ENCODE measurements at regions not wholly inside any gene's neighbourhood (a gene's known extent, or its start where the extent isn't known, plus 50 kb on each side); places are given as distances from the start of the nearest gene placed in this dataset.
"Not testable (repeated sequence)": the region's sequence is repeated elsewhere in the genome, so short reads cannot be mapped to it uniquely, and the experiment has no call there.

- Histone ChIP-seq H3K27me3 (ENCODE audit: control insufficient read depth, insufficient read depth, low read length) (no peaks in the 10 kb centered on the region), H3K27ac (ENCODE audit: low read length) (no peak overlapping the region), H3K36me3 (ENCODE audit: control insufficient read depth, low read depth, low read length) (no peaks in the 10 kb centered on the region), H3K4me3 (ENCODE audit: low read length) (no peak overlapping the region), H3K9me3 (ENCODE audit: control insufficient read depth, low read depth, low read length) (no peaks in the 10 kb centered on the region), H3K9ac (ENCODE audit: low read length) (no peak overlapping the region), H3K4me1 (ENCODE audit: control insufficient read depth, low read depth, low read length) (no peaks in the 10 kb centered on the region)
These were observed 249.0 kb downstream of the CYRIA start for GRCh38 chr2:16416651-16417050.

- H3K4me1 ChIP-seq (ENCODE audit: control insufficient read depth, low read depth, low read length); H3K27me3 ChIP-seq (ENCODE audit: control insufficient read depth, insufficient read depth, low read length); H3K36me3 ChIP-seq (ENCODE audit: control insufficient read depth, low read depth, low read length); H3K27ac ChIP-seq (ENCODE audit: low read length); H3K9ac ChIP-seq (ENCODE audit: low read length); H3K4me3 ChIP-seq (ENCODE audit: low read length); H3K9me3 ChIP-seq (ENCODE audit: control insufficient read depth, low read depth, low read length): not testable (repeated sequence)
These were observed 249.8 kb downstream of the CYRIA start for GRCh38 chr2:16415861-16416260.

GRCh38 chr2:16413947-16414346, 251.7 kb downstream of the CYRIA start:
- no peak overlapping the region for H3K9ac ChIP-seq (ENCODE audit: low read length)
- H3K36me3 ChIP-seq (ENCODE audit: control insufficient read depth, low read depth, low read length): no peaks in the 10 kb centered on the region
- no peaks in the 10 kb centered on the region for H3K27me3 ChIP-seq (ENCODE audit: control insufficient read depth, insufficient read depth, low read length)
- H3K4me1 ChIP-seq (ENCODE audit: control insufficient read depth, low read depth, low read length): no peaks in the 10 kb centered on the region
- no peak overlapping the region for H3K27ac ChIP-seq (ENCODE audit: low read length)
- no peaks in the 10 kb centered on the region for H3K9me3 ChIP-seq (ENCODE audit: control insufficient read depth, low read depth, low read length)
- H3K4me3 ChIP-seq (ENCODE audit: low read length): no peak overlapping the region

- H3K27me3 ChIP-seq (ENCODE audit: control insufficient read depth, insufficient read depth, low read length): no peaks in the 10 kb centered on the region
- no peaks in the 10 kb centered on the region for H3K4me1 ChIP-seq (ENCODE audit: control insufficient read depth, low read depth, low read length)
- H3K9me3 ChIP-seq (ENCODE audit: control insufficient read depth, low read depth, low read length): no peaks in the 10 kb centered on the region
- no peak overlapping the region for H3K4me3 ChIP-seq (ENCODE audit: low read length)
- no peak overlapping the region for H3K27ac ChIP-seq (ENCODE audit: low read length)
- no peak overlapping the region for H3K9ac ChIP-seq (ENCODE audit: low read length)
- no peaks in the 10 kb centered on the region for H3K36me3 ChIP-seq (ENCODE audit: control insufficient read depth, low read depth, low read length)
These were observed 252.3 kb downstream of the CYRIA start for GRCh38 chr2:16413285-16413684.

- no peaks in the 10 kb centered on the region for H3K27me3 ChIP-seq (ENCODE audit: control insufficient read depth, insufficient read depth, low read length)
- no peak overlapping the region for H3K4me3 ChIP-seq (ENCODE audit: low read length)
- H3K36me3 ChIP-seq (ENCODE audit: control insufficient read depth, low read depth, low read length): no peaks in the 10 kb centered on the region
- no peaks in the 10 kb centered on the region for H3K4me1 ChIP-seq (ENCODE audit: control insufficient read depth, low read depth, low read length)
- no peak overlapping the region for H3K9ac ChIP-seq (ENCODE audit: low read length)
- H3K9me3 ChIP-seq (ENCODE audit: control insufficient read depth, low read depth, low read length): no peaks in the 10 kb centered on the region
- H3K27ac ChIP-seq (ENCODE audit: low read length): no peak overlapping the region
These were observed 253.2 kb downstream of the CYRIA start for GRCh38 chr2:16412321-16413030.

- H3K27ac ChIP-seq (ENCODE audit: low read length): no peak overlapping the region
- H3K9me3 ChIP-seq (ENCODE audit: control insufficient read depth, low read depth, low read length): no peaks in the 10 kb centered on the region
- no peak overlapping the region for H3K4me3 ChIP-seq (ENCODE audit: low read length)
- no peaks in the 10 kb centered on the region for H3K4me1 ChIP-seq (ENCODE audit: control insufficient read depth, low read depth, low read length)
- no peaks in the 10 kb centered on the region for H3K36me3 ChIP-seq (ENCODE audit: control insufficient read depth, low read depth, low read length)
- no peak overlapping the region for H3K9ac ChIP-seq (ENCODE audit: low read length)
- H3K27me3 ChIP-seq (ENCODE audit: control insufficient read depth, insufficient read depth, low read length): no peaks in the 10 kb centered on the region
These were observed 253.8 kb downstream of the CYRIA start for GRCh38 chr2:16411788-16412187.

GRCh38 chr2:16409849-16410248, 255.8 kb downstream of the CYRIA start:
- Histone ChIP-seq H3K36me3 (ENCODE audit: control insufficient read depth, low read depth, low read length) (no peaks in the 10 kb centered on the region), H3K27me3 (ENCODE audit: control insufficient read depth, insufficient read depth, low read length) (no peaks in the 10 kb centered on the region), H3K4me3 (ENCODE audit: low read length) (no peak overlapping the region), H3K27ac (ENCODE audit: low read length) (no peak overlapping the region), H3K9me3 (ENCODE audit: control insufficient read depth, low read depth, low read length) (no peaks in the 10 kb centered on the region), H3K9ac (ENCODE audit: low read length) (no peak overlapping the region), H3K4me1 (ENCODE audit: control insufficient read depth, low read depth, low read length) (no peaks in the 10 kb centered on the region)

GRCh38 chr2:16409006-16409390, 256.6 kb downstream of the CYRIA start:
- no peak overlapping the region for H3K9ac ChIP-seq (ENCODE audit: low read length)
- H3K4me3 ChIP-seq (ENCODE audit: low read length): no peak overlapping the region
- H3K9me3 ChIP-seq (ENCODE audit: control insufficient read depth, low read depth, low read length): no peaks in the 10 kb centered on the region
- no peaks in the 10 kb centered on the region for H3K36me3 ChIP-seq (ENCODE audit: control insufficient read depth, low read depth, low read length)
- H3K27ac ChIP-seq (ENCODE audit: low read length): no peak overlapping the region
- H3K4me1 ChIP-seq (ENCODE audit: control insufficient read depth, low read depth, low read length): no peaks in the 10 kb centered on the region
- no peaks in the 10 kb centered on the region for H3K27me3 ChIP-seq (ENCODE audit: control insufficient read depth, insufficient read depth, low read length)

GRCh38 chr2:16408331-16409005, 257.2 kb downstream of the CYRIA start:
- no peaks in the 10 kb centered on the region for H3K27me3 ChIP-seq (ENCODE audit: control insufficient read depth, insufficient read depth, low read length)
- H3K27ac ChIP-seq (ENCODE audit: low read length): no peak overlapping the region

GRCh38 chr2:16407358-16407757, 258.3 kb downstream of the CYRIA start:
- H3K27ac ChIP-seq (ENCODE audit: low read length): no peak overlapping the region
- no peaks in the 10 kb centered on the region for H3K9me3 ChIP-seq (ENCODE audit: control insufficient read depth, low read depth, low read length)
- no peak overlapping the region for H3K4me3 ChIP-seq (ENCODE audit: low read length)
- H3K27me3 ChIP-seq (ENCODE audit: control insufficient read depth, insufficient read depth, low read length): no peaks in the 10 kb centered on the region
- H3K36me3 ChIP-seq (ENCODE audit: control insufficient read depth, low read depth, low read length): no peaks in the 10 kb centered on the region
- no peak overlapping the region for H3K9ac ChIP-seq (ENCODE audit: low read length)
- no peaks in the 10 kb centered on the region for H3K4me1 ChIP-seq (ENCODE audit: control insufficient read depth, low read depth, low read length)

More at GRCh38 chr2:16408331-16409005, 257.2 kb downstream of the CYRIA start:
- Histone ChIP-seq H3K4me1 (ENCODE audit: control insufficient read depth, low read depth, low read length) (no peaks in the 10 kb centered on the region), H3K9ac (ENCODE audit: low read length) (no peak overlapping the region), H3K36me3 (ENCODE audit: control insufficient read depth, low read depth, low read length) (no peaks in the 10 kb centered on the region), H3K9me3 (ENCODE audit: control insufficient read depth, low read depth, low read length) (no peaks in the 10 kb centered on the region), H3K4me3 (ENCODE audit: low read length) (no peak overlapping the region)

- Histone ChIP-seq H3K36me3 (ENCODE audit: control insufficient read depth, low read depth, low read length) (no peaks in the 10 kb centered on the region), H3K27me3 (ENCODE audit: control insufficient read depth, insufficient read depth, low read length) (no peaks in the 10 kb centered on the region), H3K27ac (ENCODE audit: low read length) (no peak overlapping the region), H3K9ac (ENCODE audit: low read length) (no peak overlapping the region), H3K4me1 (ENCODE audit: control insufficient read depth, low read depth, low read length) (no peaks in the 10 kb centered on the region), H3K9me3 (ENCODE audit: control insufficient read depth, low read depth, low read length) (no peaks in the 10 kb centered on the region), H3K4me3 (ENCODE audit: low read length) (no peak overlapping the region)
These were observed 258.9 kb downstream of the CYRIA start for GRCh38 chr2:16406496-16407289.

Measured in iPS-18a (cell line).